Testis (tissue), 2 donors: ENCODE measurements at regions not wholly inside any gene's neighbourhood (a gene's known extent, or its start where the extent isn't known, plus 50 kb on each side); places are given as distances from the start of the nearest gene placed in this dataset.

Experiments
- DNase-seq: peaks from one replicate; pipeline ENCODE4 v3.0.0-alpha.2; 2019
- H3K27ac ChIP-seq, 2 donors: fragments of 200-600 bp; sonication (generic); one replicate each; pipeline ENCODE4 v1.5.1; 2019
- H3K27me3 ChIP-seq: fragments of 200-600 bp; sonication (generic); one replicate; pipeline ENCODE4 v1.5.1; 2019
- H3K36me3 ChIP-seq: fragments of 200-600 bp; sonication (generic); one replicate; pipeline ENCODE4 v1.5.1; 2017; ENCODE audit warnings: low read depth; ENCODE audit errors: missing control alignments
- H3K4me1 ChIP-seq: fragments of 200-600 bp; sonication (generic); one replicate; pipeline ENCODE4 v1.5.1; 2019
- H3K4me3 ChIP-seq, 2 donors: fragments of 200-600 bp; sonication (generic); one replicate each; pipeline ENCODE4 v1.5.1; 2017 to 2019
- H3K9me3 ChIP-seq: fragments of 200-600 bp; sonication (generic); one replicate; pipeline ENCODE4 v1.5.1; 2017
- CTCF ChIP-seq, 3 experiments: fragments of 450-650 bp in 2 of 3; fragments of 200-600 bp in 1 of 3; sonication (generic) in 1 of 3; IDR thresholded peaks; one replicate each; pipeline ENCODE4 v1.5.1; 2016 to 2019; ENCODE audit warnings: antibody characterized with exemption in 3 of 3, mild to moderate bottlenecking in 2 of 3, moderate library complexity in 1 of 3
- POLR2A ChIP-seq: fragments of 450-650 bp; IDR thresholded peaks from one replicate; pipeline ENCODE4 v1.6.1; 2017; ENCODE audit warnings: antibody characterized with exemption, mild to moderate bottlenecking, moderate library complexity
- WGBS, 2 donors: methylation state at CpG; one replicate each; pipeline ENCODE4 v1.1.5; 2018; 5-methylcytosine and 5-hydroxymethylcytosine counted together
- intact Hi-C: fragments of 100-400 bp; cut with DNase I; formaldehyde crosslinking; loops from one replicate; pipeline ENCODE4 v1.15.1; 2023; ENCODE audit warnings: low total_unique reads

GRCh38 chr5:171534043-171534895 is 114.8 kb downstream of the FGF18 start:
- H3K36me3 ChIP-seq, result no peaks in the 10 kb centered on the region
- intact Hi-C loops, result no loop called here
- H3K27me3 ChIP-seq, result no peaks in the 10 kb centered on the region
- no peaks in the 10 kb centered on the region for H3K4me1 ChIP-seq
- H3K4me3 ChIP-seq, result no peak overlapping the region
- WGBS, 2 donors, result 79 to 80% methylated on average over 13 of the region's 13 CpGs
- TF ChIP-seq CTCF (IDR thresholded peaks at IDR 0.05), result no peak
- no peak for TF ChIP-seq POLR2A
- no peak overlapping the region for H3K27ac ChIP-seq
- DNase-seq, result no peak
- no peaks in the 10 kb centered on the region for H3K9me3 ChIP-seq

DNA sequence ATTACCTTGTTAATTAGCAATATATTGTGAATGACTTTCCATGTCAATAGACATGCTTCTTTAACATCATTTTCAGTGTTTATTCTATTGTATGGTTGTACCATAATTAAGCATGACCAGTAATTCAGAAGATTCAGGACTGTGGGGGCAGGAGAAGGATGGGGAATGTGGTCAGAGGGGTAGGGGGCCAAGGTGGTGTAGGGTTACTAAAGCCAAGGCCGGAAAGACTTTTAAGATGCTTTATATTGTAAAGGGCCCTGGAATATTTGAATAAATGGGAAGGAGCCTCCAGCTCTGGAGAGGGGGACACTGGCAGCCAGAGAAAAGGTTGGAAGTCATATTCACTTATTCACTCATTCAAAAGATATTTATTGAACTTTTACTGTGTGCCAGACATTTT is 115.7 kb downstream of the FGF18 start:
- Histone ChIP-seq H3K4me1 (no peaks in the 10 kb centered on the region), H3K9me3 (no peaks in the 10 kb centered on the region), H3K27me3 (no peaks in the 10 kb centered on the region), H3K27ac (no peak overlapping the region), H3K4me3 (no peak overlapping the region), H3K36me3 (no peaks in the 10 kb centered on the region)
- no peak for DNase-seq
- intact Hi-C loops, result no loop called here
- TF ChIP-seq POLR2A (no peak), CTCF (IDR thresholded peaks at IDR 0.05) (no peak)
- WGBS, 2 donors, result 92 to 96% methylated on average over 1 of the region's 1 CpG

DNA sequence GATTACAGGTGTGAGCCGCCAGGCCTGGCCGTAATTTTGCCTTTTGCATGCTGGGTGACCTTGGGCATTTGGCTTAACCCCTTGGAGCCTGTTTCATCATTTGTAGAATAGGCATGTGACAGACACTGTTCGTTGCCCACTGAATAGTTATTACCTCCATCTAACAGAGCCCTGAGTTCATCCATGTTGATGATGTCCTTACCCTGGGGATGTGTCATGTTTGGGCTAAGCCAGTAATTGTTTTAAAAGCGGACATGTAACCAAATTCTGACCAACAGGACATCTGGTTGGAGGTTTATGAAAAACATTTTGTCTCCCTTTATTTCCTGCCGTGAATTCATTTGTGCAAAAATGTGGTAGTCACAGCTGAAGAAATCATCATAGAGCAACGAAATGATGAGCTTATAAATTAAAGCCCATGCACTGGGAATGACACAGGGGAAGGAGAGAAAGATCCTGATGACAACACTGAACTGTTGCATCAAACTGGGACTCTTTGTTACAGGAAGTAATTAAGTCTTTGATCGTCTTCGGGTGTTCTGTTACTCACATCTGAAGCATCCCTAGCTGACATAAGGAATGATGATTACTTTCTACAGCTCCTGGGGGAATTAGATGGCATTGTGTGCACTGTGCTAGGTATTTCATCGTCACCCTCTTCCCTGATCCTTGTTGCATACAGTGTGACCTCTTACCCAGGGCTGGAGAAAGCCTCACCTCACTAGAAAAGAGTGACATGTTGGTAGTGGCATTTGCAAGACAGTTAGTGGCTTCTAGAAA is 117.8 kb downstream of the FGF18 start:
- DNase-seq, result no peak
- Histone ChIP-seq H3K9me3 (no peaks in the 10 kb centered on the region), H3K4me3 (no peak overlapping the region), H3K36me3 (no peaks in the 10 kb centered on the region), H3K27me3 (no peaks in the 10 kb centered on the region), H3K27ac (no peak overlapping the region), H3K4me1 (no peaks in the 10 kb centered on the region)
- TF ChIP-seq POLR2A (no peak), CTCF (IDR thresholded peaks at IDR 0.05) (no peak)
- WGBS, 2 donors, result 75% methylated on average over 9 of the region's 9 CpGs
- intact Hi-C loops, result no loop called here

GRCh38 chr5:171537923-171538537 is 118.6 kb downstream of the FGF18 start:
- no peaks in the 10 kb centered on the region for H3K36me3 ChIP-seq
- intact Hi-C loops, result no loop called here
- no peak overlapping the region for H3K4me3 ChIP-seq
- no peaks in the 10 kb centered on the region for H3K27me3 ChIP-seq
- TF ChIP-seq POLR2A, result no peak
- TF ChIP-seq CTCF (IDR thresholded peaks at IDR 0.05), result no peak
- no peak overlapping the region for H3K27ac ChIP-seq
- 63 to 70% methylated on average over 3 of the region's 3 CpGs for WGBS, 2 donors
- no peak for DNase-seq
- H3K9me3 ChIP-seq, result no peaks in the 10 kb centered on the region
- no peaks in the 10 kb centered on the region for H3K4me1 ChIP-seq
